Kidney glomerular epithelial cell (primary cell): ENCODE measurements at regions not wholly inside any gene's neighbourhood (a gene's known extent, or its start where the extent isn't known, plus 50 kb on each side); places are given as distances from the start of the nearest gene placed in this dataset.
A peak's percentile ranks its signal among the peaks of the same experiment; 100 is the strongest.

Experiments used
- DNase-seq: peaks from one replicate; lab custom pipeline; 2025; lab: John Stamatoyannopoulos, UW

DNA sequence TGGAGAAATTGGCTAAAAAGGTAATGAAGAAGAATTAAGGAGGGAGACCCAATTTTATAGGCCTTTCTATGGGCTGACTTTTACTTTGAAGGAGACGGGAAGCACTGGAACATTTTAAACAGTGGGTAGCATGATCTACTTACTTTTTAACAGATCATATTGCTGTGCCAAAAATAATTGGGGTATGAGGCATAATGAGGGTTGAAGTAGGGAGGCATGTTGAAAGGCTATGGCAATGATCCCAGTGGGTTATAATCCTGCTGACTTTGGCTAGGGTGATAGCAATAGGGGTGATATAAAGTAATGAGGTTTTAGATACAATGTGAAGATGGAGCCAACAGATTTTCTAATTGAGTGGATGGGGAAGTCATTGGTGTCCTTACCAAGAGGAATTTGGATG lies 73.2 kb downstream of the GPR37 start:
- DNase-seq: no peak

DNA sequence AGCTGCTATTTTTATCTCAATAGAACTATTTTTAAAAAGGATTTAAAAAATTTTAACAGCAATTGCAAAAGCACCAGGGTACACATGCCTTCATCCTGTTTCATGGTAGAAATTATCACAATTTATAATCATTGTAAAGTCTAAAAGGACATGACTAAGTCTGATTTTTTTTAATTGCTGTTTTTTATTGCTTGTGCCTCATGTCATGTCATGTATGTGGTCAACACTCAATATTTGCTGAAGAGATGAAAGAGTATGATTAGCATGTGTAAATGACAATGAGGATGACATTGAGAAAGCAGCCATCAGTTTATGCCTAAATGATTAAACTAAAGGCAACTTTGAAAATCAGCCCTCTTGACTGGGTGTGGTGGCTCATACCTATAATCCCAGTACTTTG lies 74.8 kb downstream of the GPR37 start:
- DNase-seq: no peak

- DNase-seq: no peak
These were observed 75.7 kb downstream of the GPR37 start for GRCh38 chr7:124689931-124690330.

DNA sequence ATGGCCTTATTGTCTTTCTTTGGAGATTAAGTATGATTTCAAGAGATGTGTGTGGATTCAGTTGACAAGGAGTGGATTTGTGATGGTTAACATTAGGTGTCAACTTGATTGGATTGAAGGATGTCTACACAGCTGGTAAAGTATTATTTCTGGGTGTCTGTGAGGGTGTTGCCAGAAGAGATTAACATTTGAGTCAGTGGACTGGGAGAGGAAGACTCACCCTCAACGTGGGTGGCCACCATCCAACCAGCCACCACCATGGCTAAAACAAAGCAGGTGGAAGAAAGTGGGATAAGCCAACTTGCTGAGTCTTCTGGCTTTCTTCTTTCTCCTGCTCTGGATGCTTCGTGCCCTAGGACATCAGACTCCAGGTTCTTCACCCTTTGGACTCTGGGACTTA lies 76.1 kb downstream of the GPR37 start:
- no peak for DNase-seq

DNA sequence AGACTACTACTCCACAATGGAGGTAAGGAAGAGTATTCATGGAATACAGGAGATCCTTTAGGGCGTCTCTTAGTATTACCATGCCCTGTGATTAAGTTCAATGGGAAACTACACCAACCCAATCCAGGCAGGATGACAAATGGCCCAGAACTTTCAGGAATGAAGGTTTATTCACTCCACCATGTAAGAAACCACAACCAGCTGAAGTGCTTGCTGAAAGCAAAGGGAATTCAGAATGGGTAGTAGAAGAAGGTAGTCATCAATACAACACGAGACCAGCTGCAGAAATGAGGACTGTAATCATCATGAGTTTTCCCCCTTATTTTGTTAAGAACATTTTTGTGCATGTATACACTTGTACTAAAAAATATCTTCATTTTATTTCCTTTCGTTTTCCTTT lies 76.6 kb downstream of the GPR37 start:
- peak; percentile 53 for DNase-seq

- DNase-seq: no peak
These were observed 78.9 kb downstream of the GPR37 start for GRCh38 chr7:124686543-124687171.

DNA sequence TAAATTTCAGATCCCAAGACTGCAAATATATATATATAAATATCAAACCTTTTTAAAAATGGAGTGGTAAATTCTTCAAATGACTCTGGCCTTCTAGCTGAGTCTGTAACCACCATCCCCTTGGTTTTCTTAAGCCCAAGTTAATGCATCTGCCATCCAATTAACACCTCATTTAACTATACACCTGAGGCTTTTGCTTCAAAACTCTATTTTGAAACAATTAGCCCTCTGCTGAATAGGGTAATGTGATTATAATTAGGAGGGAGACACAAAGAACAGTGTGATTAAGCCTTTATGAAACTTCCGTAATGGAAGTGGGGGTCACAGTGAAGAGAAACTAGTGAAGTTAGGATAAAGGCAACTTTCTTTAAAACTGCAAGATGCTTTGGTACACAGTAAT lies 83.6 kb downstream of the GPR37 start:
- DNase-seq: no peak

- no peak for DNase-seq
These were observed 85.3 kb downstream of the GPR37 start for GRCh38 chr7:124680304-124680703.

DNA sequence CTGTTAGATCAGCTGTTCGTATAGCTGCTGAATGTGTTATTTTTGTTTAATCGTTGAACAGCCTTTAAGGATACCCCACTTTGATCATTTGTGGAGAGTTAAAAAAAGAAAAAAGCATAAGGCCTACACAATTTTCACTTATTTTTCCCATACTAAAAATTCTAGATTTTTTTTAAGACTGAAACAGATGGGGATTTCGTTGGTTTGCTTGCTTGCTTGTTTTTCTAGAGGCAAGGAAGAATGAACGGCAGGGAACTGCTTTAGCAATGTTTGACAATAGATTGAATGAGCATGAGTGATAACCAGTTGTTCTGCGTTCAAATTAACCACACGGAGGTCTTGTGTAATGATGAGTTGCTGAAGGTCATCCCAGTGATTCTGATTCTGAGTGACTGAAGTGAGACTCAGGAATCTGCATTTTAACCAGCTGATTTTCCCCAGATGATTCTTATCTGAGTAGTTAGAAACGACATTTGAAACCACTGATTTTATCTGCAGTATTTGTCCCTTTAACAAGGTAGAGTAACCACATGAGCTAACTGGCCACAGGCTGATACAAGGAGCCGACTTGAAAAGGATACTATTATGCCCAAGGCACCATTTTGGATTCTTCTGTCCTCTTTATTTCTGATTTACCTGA lies 85.9 kb downstream of the GPR37 start:
- DNase-seq: no peak

- DNase-seq: no peak
These were observed 86.4 kb downstream of the GPR37 start for GRCh38 chr7:124679146-124679545.

DNA sequence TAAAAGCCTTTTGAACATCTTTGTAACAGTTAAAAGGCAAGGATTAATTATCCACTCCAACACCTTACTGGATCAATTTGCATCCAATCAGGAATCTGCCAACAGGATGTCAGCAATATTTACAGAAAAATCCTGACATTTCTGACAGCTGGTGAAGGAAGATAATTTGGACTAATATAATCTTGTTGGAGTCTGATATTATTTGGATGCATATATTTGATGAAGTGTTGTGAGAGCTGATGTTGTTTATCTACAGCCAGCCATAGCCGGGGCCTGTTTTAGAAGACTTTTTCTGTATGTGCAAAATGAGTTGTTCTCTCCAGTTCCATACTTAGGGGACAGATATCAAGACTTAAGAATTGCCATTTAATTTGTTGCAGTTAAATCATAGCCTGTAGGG lies 91.1 kb downstream of the GPR37 start:
- no peak for DNase-seq

- no peak for DNase-seq
These were observed 93.6 kb downstream of the GPR37 start for GRCh38 chr7:124672011-124672410.

DNA sequence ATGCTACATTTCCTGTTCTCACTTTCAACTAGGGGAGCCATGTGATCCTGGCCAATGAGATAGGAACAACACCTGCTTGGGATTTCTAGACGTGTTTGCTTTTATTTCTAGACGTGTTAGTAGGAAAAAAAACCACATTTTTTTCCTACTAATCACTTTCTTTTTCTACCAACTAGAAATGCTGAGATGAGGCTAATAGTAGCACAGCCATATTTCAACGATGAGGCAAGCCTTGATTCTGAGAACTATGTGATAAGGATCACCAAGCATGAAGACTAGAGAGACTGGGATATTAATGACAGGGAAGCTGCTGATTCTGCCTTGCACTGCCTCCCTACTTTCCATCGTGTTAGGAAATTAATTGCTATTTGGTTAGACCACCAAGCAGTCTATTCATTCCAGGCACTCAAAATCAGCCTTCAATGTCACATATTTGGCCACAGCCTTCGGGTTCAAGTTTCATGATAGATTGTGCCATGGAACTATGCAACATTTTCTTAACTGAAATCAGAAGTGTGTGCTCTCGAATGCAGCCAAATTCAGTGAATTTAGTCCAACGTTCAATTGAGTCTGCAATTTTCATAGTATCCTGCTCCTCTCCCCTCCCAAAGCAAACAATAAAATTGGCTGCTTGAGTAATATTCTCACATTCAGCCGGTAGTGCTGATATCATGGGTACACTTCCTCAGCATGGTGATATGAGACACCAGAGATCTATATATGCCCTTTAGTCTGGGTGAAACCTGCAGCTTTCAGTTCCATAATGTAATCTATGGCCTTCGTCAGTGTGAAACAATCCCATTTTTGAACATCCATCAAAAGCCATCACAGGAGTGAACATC lies 98.1 kb downstream of the GPR37 start:
- peak; percentile 97 for DNase-seq

GRCh38 chr7:124662937-124663336 lies 102.7 kb downstream of the GPR37 start:
- DNase-seq: no peak

GRCh38 chr7:124662372-124662771 lies 103.2 kb downstream of the GPR37 start:
- DNase-seq: no peak

- no peak for DNase-seq
These were observed 109.6 kb downstream of the GPR37 start for GRCh38 chr7:124655990-124656389.

- DNase-seq: peak; percentile 14
These were observed 113.4 kb downstream of the GPR37 start for GRCh38 chr7:124652237-124652636.

DNA sequence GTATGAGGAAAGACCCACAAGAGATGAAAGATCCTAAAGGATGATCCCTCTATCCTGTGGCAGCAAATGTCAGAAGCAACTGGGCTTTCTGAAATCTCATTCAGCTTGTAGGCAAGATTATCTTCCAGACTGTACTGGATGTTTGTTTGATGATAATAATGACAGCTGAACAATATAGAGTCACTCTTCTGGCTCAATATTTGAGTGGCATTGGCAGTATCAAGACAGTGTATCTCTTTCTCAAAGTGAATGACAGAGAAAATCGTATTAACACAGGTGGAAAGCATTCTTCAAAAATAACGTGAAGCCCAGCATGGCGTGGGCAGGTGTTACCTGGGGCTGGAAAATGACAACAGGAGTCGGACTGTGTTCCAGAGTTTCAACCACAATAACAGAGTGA lies 114.5 kb downstream of the GPR37 start:
- no peak for DNase-seq

DNA sequence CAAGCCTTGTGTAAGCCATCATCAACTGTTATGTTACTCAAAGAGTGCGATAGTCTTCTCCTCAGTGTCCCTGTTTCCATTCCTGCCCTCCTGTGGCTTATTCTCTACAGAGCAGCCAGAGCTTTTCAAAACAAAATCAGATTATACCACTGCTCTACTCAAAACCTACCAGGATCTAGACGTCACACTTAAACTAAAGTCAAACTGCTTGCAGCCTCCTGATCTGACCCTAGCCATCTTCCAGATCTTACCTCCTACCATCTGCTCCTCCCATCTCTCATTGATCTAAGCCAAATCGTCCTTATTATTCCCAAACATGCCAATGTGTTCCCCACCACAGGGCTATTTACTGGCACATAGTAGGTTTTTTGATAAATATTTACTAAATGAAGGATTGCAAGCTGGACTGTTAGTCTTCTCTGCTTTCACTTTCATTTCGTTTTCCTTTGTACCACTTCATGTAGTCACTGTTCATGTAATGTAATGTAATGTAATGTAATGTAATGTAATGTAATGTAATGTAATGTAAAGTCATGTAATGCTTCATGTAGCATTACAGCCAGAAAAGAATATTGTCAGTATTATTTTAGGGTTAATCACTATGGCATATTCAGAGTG lies 116.1 kb downstream of the GPR37 start:
- no peak for DNase-seq

DNA sequence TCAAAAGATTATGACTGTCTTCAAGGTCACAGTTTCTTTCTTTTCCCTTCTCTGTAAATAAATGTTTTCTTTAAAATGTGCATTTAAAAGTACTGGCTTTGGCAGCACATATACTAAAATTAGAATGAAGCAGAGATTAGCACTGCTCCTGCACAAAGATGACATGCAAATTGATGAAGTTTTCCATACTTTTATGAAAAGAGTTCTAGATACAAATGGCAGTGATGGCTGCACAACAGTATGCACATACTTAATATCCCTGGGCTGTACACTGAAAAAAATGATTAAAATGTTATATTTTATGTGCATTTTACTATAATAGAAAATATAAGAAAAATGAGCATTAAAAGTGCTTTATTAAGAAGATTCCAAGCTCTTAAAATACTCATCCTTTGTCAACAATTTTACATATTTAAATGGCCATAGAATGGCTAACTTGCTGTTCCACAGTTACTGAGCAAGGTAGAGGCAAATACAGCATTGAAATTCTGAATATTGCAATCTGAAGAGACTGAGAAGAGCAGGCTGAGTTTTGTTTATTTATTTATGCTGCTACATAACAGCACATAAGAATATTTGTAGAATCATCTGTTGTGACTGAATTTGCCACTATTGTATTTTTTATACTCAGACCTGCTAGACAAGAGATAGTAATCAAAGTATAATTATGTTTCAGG lies 117.8 kb downstream of the GPR37 start:
- DNase-seq: no peak

GRCh38 chr7:124645704-124646103 lies 119.9 kb downstream of the GPR37 start:
- no peak for DNase-seq

GRCh38 chr7:124643311-124643811 lies 122.2 kb downstream of the GPR37 start:
- DNase-seq: no peak
